Keratinocyte (primary cell): ENCODE measurements at regions not wholly inside any gene's neighbourhood (a gene's known extent, or its start where the extent isn't known, plus 50 kb on each side); places are given as distances from the start of the nearest gene placed in this dataset.
"Not testable (repeated sequence)": the region's sequence is repeated elsewhere in the genome, so short reads cannot be mapped to it uniquely, and the experiment has no call there.

Experiments used
- CTCF ChIP-seq, 3 experiments: IDR thresholded peaks in 1 of 3; conservative IDR thresholded peaks in 1 of 3; optimal IDR thresholded peaks in 1 of 3; 2 replicates in 2 of 3; 3 replicates in 1 of 3; pipeline versions ENCODE3 to v1.5.1; 2011; ENCODE audit warnings: low read length in 3 of 3, mild to moderate bottlenecking in 3 of 3, moderate library complexity in 2 of 3, control low read depth in 1 of 3, inconsistent platforms in 1 of 3; ENCODE audit not compliant: insufficient read depth in 2 of 3; ENCODE audit errors: extremely low read depth in 1 of 3
- EZH2 ChIP-seq: IDR thresholded peaks from one replicate; pipeline ENCODE4 v1.6.1; 2012; ENCODE audit warnings: inconsistent platforms, mild to moderate bottlenecking, low read length, moderate library complexity

- not testable (repeated sequence) for TF ChIP-seq EZH2; CTCF (optimal IDR thresholded peaks at IDR 0.05 in 1 of 3, IDR thresholded peaks at IDR 0.05 in 1 of 3, conservative IDR thresholded peaks at IDR 0.05 in 1 of 3; ENCODE audit: extremely low read depth in 1 of 3, insufficient read depth in 2 of 3, low read length in 3 of 3)
These were observed 79.0 kb upstream of the KCNAB1 start for GRCh38 chr3:156041216-156041841.
